ENCODE measurements at regions not wholly inside any gene's neighbourhood (a gene's known extent, or its start where the extent isn't known, plus 50 kb on each side); places are given as distances from the start of the nearest gene placed in this dataset.

DNA sequence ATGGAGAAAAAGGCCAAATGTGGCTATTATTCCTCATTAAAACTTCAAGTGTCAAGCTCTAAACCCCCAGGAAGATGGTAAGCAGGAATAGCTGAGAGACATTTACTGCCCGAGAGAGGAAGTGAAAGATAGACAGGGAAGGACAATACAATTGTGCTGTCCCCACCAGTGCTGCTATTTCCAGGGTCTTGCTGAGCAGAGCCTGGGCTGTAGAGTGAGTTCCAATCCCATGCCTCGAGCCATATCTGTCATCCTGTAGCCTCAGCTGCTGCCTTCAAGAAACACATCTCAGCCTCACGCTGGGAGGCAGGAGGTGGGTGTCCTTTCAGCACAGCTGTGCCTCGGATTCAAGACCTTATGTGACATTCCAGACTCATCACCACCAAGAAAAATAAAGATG, 114.0 kb downstream of the RPAP3 start:
- BruUV-seq (replicated peaks): no TSS peak
- Histone ChIP-seq H3K79me2 (ENCODE audit: control insufficient read depth, insufficient read depth, low read length) (no peaks in the 10 kb centered on the region), H3K4me2 (ENCODE audit: control insufficient read depth, insufficient read depth) (no peak overlapping the region), H3K4me3 (no peak overlapping the region), H3K4me1 (ENCODE audit: control insufficient read depth, insufficient read depth, low read length) (no peaks in the 10 kb centered on the region), H2AFZ (ENCODE audit: control insufficient read depth, low read depth, low read length) (no peak overlapping the region), H4K20me1 (ENCODE audit: control insufficient read depth, insufficient read depth) (no peaks in the 10 kb centered on the region), H3K9ac (ENCODE audit: control insufficient read depth, insufficient read depth, low read length) (no peak overlapping the region), H3K27me3 (replicated peaks in 1 of 2; ENCODE audit: control insufficient read depth in 2 of 2, insufficient read depth in 2 of 2, low read length in 1 of 2) (no peaks in the 10 kb centered on the region), H3K9me3 (replicated peaks; ENCODE audit: control insufficient read depth, insufficient read depth, low read length) (no peaks in the 10 kb centered on the region), H3K27ac (ENCODE audit: control insufficient read depth, insufficient read depth) (no peak overlapping the region), H3K36me3 (ENCODE audit: control insufficient read depth in 2 of 2, insufficient read depth in 2 of 2, low read length in 1 of 2) (no peaks in the 10 kb centered on the region)
- ATAC-seq (no peak), FAIRE-seq (no peak), DNase-seq (ENCODE audit: low read depth, low spot score) (no peak)
- ChIA-PET SMC1A (ENCODE audit: uncharacterized antibody, unreplicated experiment) (no interaction called here), CTCF (interaction anchor here (1.2 kb wide), 1 partner anchor 12 kb away, joined by 3 read pairs; no protein-coding TSS in a partner anchor), POLR2A (no interaction called here), RAD21 (ENCODE audit: unreplicated experiment) (no interaction called here)
- 35% methylated on average over 4 of the region's 4 CpGs for WGBS (ENCODE audit: insufficient coverage, insufficient replicate concordance, low lambda C conversion rate, missing lambda C conversion rate)
- in situ Hi-C loops (cut with MboI) (no loop called here), intact Hi-C loops (cut with micrococcal nuclease; ENCODE audit: unreplicated experiment) (no loop called here)
- TF ChIP-seq CHD4 (IDR thresholded peaks at IDR 0.05) (no peak), TCF3 (IDR thresholded peaks at IDR 0.05; ENCODE audit: borderline replicate concordance, insufficient read depth, low read depth, low read length) (no peak), ZNF24 (IDR thresholded peaks at IDR 0.05) (no peak), BMI1 (IDR thresholded peaks at IDR 0.05; ENCODE audit: borderline replicate concordance) (no peak)

DNA sequence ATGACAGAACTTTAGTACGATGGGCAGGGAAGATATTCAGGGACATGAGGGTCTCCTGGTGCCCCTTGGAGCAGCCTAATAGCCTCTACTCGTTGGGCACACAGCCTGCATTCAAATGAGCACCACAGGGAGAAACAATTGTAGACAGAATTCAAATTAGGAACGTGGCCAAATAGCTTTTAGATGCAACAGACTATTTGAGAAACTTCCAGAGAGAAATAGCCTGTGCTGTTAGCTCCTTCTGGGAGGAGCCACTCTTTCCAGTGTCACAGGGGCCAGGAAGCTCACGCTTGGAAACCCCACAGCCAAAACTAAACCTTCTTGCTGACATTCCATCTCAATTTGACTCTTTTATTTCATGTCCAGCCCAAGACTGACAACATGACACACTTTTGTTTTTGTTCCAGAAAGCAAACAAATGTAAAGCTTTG, 114.5 kb downstream of the RPAP3 start:
- Histone ChIP-seq H3K4me3 (no peak overlapping the region), H3K4me1 (ENCODE audit: control insufficient read depth, insufficient read depth, low read length) (no peaks in the 10 kb centered on the region), H2AFZ (ENCODE audit: control insufficient read depth, low read depth, low read length) (no peak overlapping the region), H4K20me1 (ENCODE audit: control insufficient read depth, insufficient read depth) (no peaks in the 10 kb centered on the region), H3K9ac (ENCODE audit: control insufficient read depth, insufficient read depth, low read length) (no peak overlapping the region), H3K36me3 (ENCODE audit: control insufficient read depth in 2 of 2, insufficient read depth in 2 of 2, low read length in 1 of 2) (no peaks in the 10 kb centered on the region), H3K27ac (ENCODE audit: control insufficient read depth, insufficient read depth) (no peak overlapping the region), H3K4me2 (ENCODE audit: control insufficient read depth, insufficient read depth) (no peak overlapping the region), H3K79me2 (ENCODE audit: control insufficient read depth, insufficient read depth, low read length) (no peaks in the 10 kb centered on the region), H3K9me3 (replicated peaks; ENCODE audit: control insufficient read depth, insufficient read depth, low read length) (no peaks in the 10 kb centered on the region), H3K27me3 (replicated peaks in 1 of 2; ENCODE audit: control insufficient read depth in 2 of 2, insufficient read depth in 2 of 2, low read length in 1 of 2) (no peaks in the 10 kb centered on the region)
- TF ChIP-seq, protein P1, sequence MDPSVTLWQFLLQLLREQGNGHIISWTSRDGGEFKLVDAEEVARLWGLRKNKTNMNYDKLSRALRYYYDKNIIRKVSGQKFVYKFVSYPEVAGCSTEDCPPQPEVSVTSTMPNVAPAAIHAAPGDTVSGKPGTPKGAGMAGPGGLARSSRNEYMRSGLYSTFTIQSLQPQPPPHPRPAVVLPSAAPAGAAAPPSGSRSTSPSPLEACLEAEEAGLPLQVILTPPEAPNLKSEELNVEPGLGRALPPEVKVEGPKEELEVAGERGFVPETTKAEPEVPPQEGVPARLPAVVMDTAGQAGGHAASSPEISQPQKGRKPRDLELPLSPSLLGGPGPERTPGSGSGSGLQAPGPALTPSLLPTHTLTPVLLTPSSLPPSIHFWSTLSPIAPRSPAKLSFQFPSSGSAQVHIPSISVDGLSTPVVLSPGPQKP (IDR thresholded peaks at IDR 0.05; ENCODE audit: low read depth, low read length): no peak
- TF ChIP-seq CHD2 (IDR thresholded peaks at IDR 0.05; ENCODE audit: borderline replicate concordance, low read depth, low read length) (no peak), CHD1 (IDR thresholded peaks at IDR 0.05; ENCODE audit: low read depth, low read length) (no peak)
- no TSS peak for BruUV-seq (replicated peaks)
- ChIA-PET POLR2A (no interaction called here), RAD21 (ENCODE audit: unreplicated experiment) (no interaction called here), CTCF (interaction anchor here (1.2 kb wide), 1 partner anchor 13 kb away, joined by 3 read pairs; no protein-coding TSS in a partner anchor), SMC1A (ENCODE audit: uncharacterized antibody, unreplicated experiment) (no interaction called here)
- intact Hi-C loops (cut with micrococcal nuclease; ENCODE audit: unreplicated experiment): no loop called here
- in situ Hi-C loops (cut with MboI): no loop called here
- DNase-seq (ENCODE audit: low read depth, low spot score): no peak
- no peak for FAIRE-seq
- WGBS (ENCODE audit: insufficient coverage, insufficient replicate concordance, low lambda C conversion rate, missing lambda C conversion rate): 9% methylated on average over 4 of the region's 4 CpGs
- no peak for ATAC-seq

Data from GM12878 (cell line).